ENCODE measurements at regions not wholly inside any gene's neighbourhood (a gene's known extent, or its start where the extent isn't known, plus 50 kb on each side); places are given as distances from the start of the nearest gene placed in this dataset.

DNA sequence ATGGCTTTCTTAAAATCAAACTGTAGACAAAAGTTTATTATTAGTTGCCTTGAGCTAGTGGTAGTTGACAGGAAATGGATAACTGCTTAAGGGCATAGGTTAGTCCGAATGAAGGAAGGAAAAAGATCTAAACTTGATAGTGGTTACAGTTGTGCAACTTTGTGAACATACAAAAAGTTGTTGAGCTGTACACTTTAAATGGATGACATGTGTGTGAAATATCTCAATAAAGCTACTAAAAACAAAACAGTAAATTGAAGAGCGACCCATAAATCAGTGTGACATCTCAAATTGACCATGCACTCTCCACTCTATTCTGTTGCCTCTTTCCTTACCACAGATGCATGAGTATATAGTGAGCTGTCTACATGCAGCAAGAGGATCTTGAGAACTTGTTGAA, 1757.8 kb downstream of the PCDH9 start:
- no peaks in the 10 kb centered on the region for H3K36me3 ChIP-seq (ENCODE audit: control insufficient read depth, insufficient read depth, low read length)
- H3K27me3 ChIP-seq (ENCODE audit: control insufficient read depth, insufficient read depth, low read length), result no peaks in the 10 kb centered on the region
- no peak overlapping the region for H3K9ac ChIP-seq (ENCODE audit: low read depth, low read length)

DNA sequence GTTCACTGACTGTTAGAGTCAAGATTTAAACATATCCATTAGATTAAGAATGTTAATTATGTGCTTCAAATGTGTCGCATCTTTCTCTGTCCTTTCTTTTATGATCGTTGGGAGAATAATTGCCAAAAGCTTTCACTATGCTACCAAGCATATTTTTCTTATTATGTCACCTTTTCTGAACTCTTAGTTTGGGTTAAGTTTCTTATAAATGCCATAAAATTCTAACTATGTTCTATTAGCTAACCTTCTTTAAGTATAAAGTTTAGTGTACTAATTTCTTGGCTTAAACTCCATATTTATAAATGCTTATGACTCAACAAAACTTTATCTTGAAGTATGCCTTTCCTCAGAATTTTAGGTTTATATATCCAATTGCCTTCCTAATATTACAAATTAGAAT, 1759.4 kb downstream of the PCDH9 start:
- no peaks in the 10 kb centered on the region for H3K27me3 ChIP-seq (ENCODE audit: control insufficient read depth, insufficient read depth, low read length)
- H3K4me1 ChIP-seq (ENCODE audit: control insufficient read depth, insufficient read depth, low read length), result no peaks in the 10 kb centered on the region
- no peak overlapping the region for H3K4me3 ChIP-seq (ENCODE audit: low read depth, low read length)

More for the DNA sequence above, 1757.8 kb downstream of the PCDH9 start:
- no peak overlapping the region for H3K4me3 ChIP-seq (ENCODE audit: low read depth, low read length)
- no peaks in the 10 kb centered on the region for H3K9me3 ChIP-seq (ENCODE audit: control insufficient read depth, insufficient read depth, low read length)
- H3K27ac ChIP-seq (ENCODE audit: low read depth, low read length), result no peak overlapping the region
- H3K4me1 ChIP-seq (ENCODE audit: control insufficient read depth, insufficient read depth, low read length), result no peaks in the 10 kb centered on the region

DNA sequence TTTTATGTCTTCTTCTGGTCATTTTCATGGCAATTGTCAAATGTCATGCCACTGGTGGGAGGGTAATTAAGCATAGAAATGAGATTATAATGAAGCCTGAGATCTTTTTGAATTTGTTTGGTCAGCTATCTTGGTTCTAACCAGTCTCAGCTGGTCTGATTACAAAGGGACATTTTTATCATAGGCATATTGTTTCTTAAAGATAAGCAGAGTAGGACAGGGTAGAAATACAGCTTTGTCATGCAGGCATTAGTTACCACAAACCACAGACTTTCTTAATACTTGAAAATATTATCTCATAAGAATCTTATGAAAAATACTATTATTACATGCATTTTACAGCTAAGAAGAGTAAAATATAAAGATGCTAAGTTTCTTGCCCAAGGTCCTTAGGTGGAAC, 1761.5 kb downstream of the PCDH9 start:
- no peaks in the 10 kb centered on the region for H3K27me3 ChIP-seq (ENCODE audit: control insufficient read depth, insufficient read depth, low read length)
- no peak overlapping the region for H3K9ac ChIP-seq (ENCODE audit: low read depth, low read length)
- H3K9me3 ChIP-seq (ENCODE audit: control insufficient read depth, insufficient read depth, low read length), result no peaks in the 10 kb centered on the region
- H3K4me1 ChIP-seq (ENCODE audit: control insufficient read depth, insufficient read depth, low read length), result no peaks in the 10 kb centered on the region
- H3K4me3 ChIP-seq (ENCODE audit: low read depth, low read length), result no peak overlapping the region
- H3K36me3 ChIP-seq (ENCODE audit: control insufficient read depth, insufficient read depth, low read length), result no peaks in the 10 kb centered on the region
- no peak overlapping the region for H3K27ac ChIP-seq (ENCODE audit: low read depth, low read length)

More for the DNA sequence above, 1759.4 kb downstream of the PCDH9 start:
- Histone ChIP-seq H3K36me3 (ENCODE audit: control insufficient read depth, insufficient read depth, low read length) (no peaks in the 10 kb centered on the region), H3K27ac (ENCODE audit: low read depth, low read length) (no peak overlapping the region), H3K9ac (ENCODE audit: low read depth, low read length) (no peak overlapping the region), H3K9me3 (ENCODE audit: control insufficient read depth, insufficient read depth, low read length) (no peaks in the 10 kb centered on the region)

DNA sequence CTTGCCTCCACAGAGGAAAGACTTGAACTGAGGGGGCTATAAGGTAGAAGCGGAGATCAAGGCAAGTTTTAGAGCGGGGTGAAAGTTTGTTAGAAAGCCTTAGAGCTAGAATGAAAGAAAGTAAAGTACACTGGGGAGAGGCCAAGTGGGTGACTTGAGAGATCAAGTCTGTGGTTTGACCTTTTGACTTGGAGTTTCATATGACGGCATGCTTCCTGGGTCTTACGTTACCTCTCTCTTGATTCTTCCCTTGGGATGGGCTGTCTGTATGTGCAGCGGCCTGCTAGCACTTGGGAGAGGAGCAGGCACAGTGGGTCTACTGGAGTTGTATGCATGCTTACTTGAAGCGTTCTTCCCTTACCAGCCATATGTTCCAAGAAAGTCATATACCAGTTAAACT, 1768.5 kb downstream of the PCDH9 start:
- H3K4me1 ChIP-seq (ENCODE audit: control insufficient read depth, insufficient read depth, low read length), result peaks cover 32% of the 10 kb centered on the region
- no peaks in the 10 kb centered on the region for H3K9me3 ChIP-seq (ENCODE audit: control insufficient read depth, insufficient read depth, low read length)
- no peaks in the 10 kb centered on the region for H3K36me3 ChIP-seq (ENCODE audit: control insufficient read depth, insufficient read depth, low read length)
- H3K4me3 ChIP-seq (ENCODE audit: low read depth, low read length), result no peak overlapping the region
- peak overlapping the region; percentile 20; the same call in 1 of the 2 replicates for H3K9ac ChIP-seq (ENCODE audit: low read depth, low read length)
- H3K27ac ChIP-seq (ENCODE audit: low read depth, low read length), result no peak overlapping the region
- no peaks in the 10 kb centered on the region for H3K27me3 ChIP-seq (ENCODE audit: control insufficient read depth, insufficient read depth, low read length)

DNA sequence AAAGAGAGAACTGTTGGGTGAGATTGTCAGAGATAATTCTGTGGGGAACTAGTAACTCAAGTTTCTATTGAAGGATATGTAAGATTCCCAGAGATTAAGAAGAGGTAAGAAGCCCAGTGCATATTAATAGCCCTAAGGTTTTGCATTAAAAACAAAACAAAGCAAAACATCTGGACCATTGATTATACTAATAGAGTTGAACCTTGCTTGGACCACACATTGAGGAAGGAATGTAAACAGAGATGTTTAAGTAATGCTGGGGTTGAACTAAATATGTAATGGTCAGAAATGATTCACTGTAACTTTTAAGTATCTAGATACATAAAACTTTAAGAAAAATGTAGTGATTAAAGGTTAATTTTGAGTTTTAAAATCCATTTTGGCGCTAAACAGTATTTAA, 1770.0 kb downstream of the PCDH9 start:
- H3K27ac ChIP-seq (ENCODE audit: low read depth, low read length), result peak overlapping the region; percentile 14
- no peaks in the 10 kb centered on the region for H3K27me3 ChIP-seq (ENCODE audit: control insufficient read depth, insufficient read depth, low read length)
- no peaks in the 10 kb centered on the region for H3K9me3 ChIP-seq (ENCODE audit: control insufficient read depth, insufficient read depth, low read length)
- no peak overlapping the region for H3K9ac ChIP-seq (ENCODE audit: low read depth, low read length)
- H3K4me1 ChIP-seq (ENCODE audit: control insufficient read depth, insufficient read depth, low read length), result peaks cover 32% of the 10 kb centered on the region
- no peaks in the 10 kb centered on the region for H3K36me3 ChIP-seq (ENCODE audit: control insufficient read depth, insufficient read depth, low read length)
- 0 out of 2 replicates have a peak overlapping the region, but pooled peaks have one; percentile 3 for H3K4me3 ChIP-seq (ENCODE audit: low read depth, low read length)

DNA sequence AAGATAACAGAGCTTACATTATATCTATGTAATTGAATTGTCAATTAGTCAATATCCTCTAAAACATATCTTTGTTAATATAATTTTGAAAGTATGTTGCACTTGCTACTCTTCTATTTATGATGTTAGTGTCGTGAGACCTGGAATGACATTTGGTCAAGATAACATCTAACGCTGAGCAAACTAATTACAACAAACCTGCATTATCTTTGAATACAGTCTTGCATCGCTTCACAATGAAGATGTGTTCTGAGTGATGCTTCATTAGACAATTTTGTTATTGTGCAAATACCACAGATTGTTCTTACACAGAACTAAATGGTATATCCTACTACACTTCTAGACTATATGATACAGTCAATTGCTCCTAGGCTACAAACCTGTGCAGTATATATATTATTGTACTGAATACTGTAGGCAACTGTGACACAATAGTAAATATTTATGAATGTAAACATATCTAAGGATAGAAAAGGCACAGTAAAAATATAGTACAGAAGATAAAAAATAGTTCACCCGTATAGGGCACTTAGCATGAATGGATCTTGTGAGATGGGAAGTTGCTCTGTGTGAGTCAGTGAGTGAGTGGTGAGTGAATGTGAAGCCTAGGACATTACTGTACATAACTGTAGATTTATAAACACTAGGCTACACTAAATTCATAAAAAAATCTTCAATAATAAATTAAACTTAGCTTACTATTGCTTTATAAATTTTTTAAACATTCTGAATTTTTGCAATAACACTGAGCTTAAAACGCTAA, 1773.8 kb downstream of the PCDH9 start:
- Histone ChIP-seq H3K9me3 (ENCODE audit: control insufficient read depth, insufficient read depth, low read length) (no peaks in the 10 kb centered on the region), H3K27me3 (ENCODE audit: control insufficient read depth, insufficient read depth, low read length) (no peaks in the 10 kb centered on the region), H3K4me3 (ENCODE audit: low read depth, low read length) (no peak overlapping the region), H3K27ac (ENCODE audit: low read depth, low read length) (no peak overlapping the region), H3K9ac (ENCODE audit: low read depth, low read length) (no peak overlapping the region), H3K4me1 (ENCODE audit: control insufficient read depth, insufficient read depth, low read length) (peaks cover 26% of the 10 kb centered on the region), H3K36me3 (ENCODE audit: control insufficient read depth, insufficient read depth, low read length) (no peaks in the 10 kb centered on the region)

DNA sequence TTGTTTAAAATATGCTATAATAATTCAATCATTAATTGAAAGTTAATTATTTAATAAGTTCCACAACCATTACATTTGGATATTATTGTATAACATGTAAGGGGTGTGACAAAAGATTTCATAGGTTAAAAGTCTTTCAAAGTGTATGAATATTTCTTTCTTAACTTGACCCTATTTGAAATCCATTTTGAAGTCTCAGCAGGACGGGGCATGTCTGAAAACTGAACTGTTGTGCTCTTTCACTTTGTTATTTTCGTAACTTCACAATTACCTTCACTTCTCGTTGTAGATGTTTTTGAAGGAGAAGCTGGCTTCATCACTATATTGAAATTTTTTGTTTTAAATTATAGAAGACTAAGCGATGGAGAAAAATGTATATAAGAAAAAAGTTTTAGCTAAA, 1775.7 kb downstream of the PCDH9 start:
- Histone ChIP-seq H3K27ac (ENCODE audit: low read depth, low read length) (no peak overlapping the region), H3K9ac (ENCODE audit: low read depth, low read length) (no peak overlapping the region), H3K36me3 (ENCODE audit: control insufficient read depth, insufficient read depth, low read length) (no peaks in the 10 kb centered on the region), H3K27me3 (ENCODE audit: control insufficient read depth, insufficient read depth, low read length) (no peaks in the 10 kb centered on the region), H3K9me3 (ENCODE audit: control insufficient read depth, insufficient read depth, low read length) (no peaks in the 10 kb centered on the region), H3K4me1 (ENCODE audit: control insufficient read depth, insufficient read depth, low read length) (peaks cover 6% of the 10 kb centered on the region), H3K4me3 (ENCODE audit: low read depth, low read length) (no peak overlapping the region)

DNA sequence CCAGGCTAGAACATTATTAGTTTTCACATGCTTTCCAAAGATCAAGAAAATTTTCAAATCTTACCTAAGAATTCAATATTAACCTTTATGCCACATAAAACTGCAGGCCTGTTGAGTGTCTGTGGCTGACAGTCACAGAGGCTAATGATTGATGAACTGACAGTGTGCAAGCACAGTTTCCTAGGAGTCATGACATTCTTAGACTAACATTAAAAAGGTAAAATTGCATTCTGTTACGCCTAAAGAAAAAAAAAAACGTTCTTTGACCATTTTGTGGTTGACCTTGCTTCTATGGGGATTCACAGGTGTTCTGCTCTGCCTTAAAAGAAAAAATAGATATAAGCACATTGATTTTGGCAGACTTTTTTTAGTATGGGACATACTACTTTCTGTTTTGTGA, 1776.2 kb downstream of the PCDH9 start:
- Histone ChIP-seq H3K9me3 (ENCODE audit: control insufficient read depth, insufficient read depth, low read length) (no peaks in the 10 kb centered on the region), H3K4me1 (ENCODE audit: control insufficient read depth, insufficient read depth, low read length) (peaks cover 2% of the 10 kb centered on the region), H3K27me3 (ENCODE audit: control insufficient read depth, insufficient read depth, low read length) (no peaks in the 10 kb centered on the region), H3K4me3 (ENCODE audit: low read depth, low read length) (no peak overlapping the region), H3K27ac (ENCODE audit: low read depth, low read length) (no peak overlapping the region), H3K9ac (ENCODE audit: low read depth, low read length) (no peak overlapping the region), H3K36me3 (ENCODE audit: control insufficient read depth, insufficient read depth, low read length) (no peaks in the 10 kb centered on the region)

DNA sequence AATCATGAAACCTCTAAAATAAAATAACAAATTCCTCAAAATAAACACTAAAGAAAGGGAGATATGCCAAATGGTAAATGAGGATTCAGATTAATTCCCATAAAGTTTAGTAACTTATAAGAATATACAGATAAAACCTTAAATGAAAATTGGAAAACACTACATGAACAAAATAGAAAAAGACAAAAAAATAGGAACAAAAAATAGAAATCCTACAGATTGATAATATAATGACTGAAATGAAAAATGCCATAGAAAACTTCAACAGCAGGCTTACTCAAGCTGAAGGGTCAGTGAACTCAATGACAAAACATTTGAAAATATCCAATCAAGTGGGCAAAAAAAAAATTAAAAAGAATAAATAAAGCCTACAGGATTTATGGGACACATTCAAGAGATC, 1784.8 kb downstream of the PCDH9 start:
- no peak overlapping the region for H3K27ac ChIP-seq (ENCODE audit: low read depth, low read length)
- H3K27me3 ChIP-seq (ENCODE audit: control insufficient read depth, insufficient read depth, low read length), result no peaks in the 10 kb centered on the region
- no peaks in the 10 kb centered on the region for H3K36me3 ChIP-seq (ENCODE audit: control insufficient read depth, insufficient read depth, low read length)
- H3K9ac ChIP-seq (ENCODE audit: low read depth, low read length), result no peak overlapping the region
- H3K9me3 ChIP-seq (ENCODE audit: control insufficient read depth, insufficient read depth, low read length), result no peaks in the 10 kb centered on the region
- H3K4me3 ChIP-seq (ENCODE audit: low read depth, low read length), result no peak overlapping the region
- H3K4me1 ChIP-seq (ENCODE audit: control insufficient read depth, insufficient read depth, low read length), result no peaks in the 10 kb centered on the region

DNA sequence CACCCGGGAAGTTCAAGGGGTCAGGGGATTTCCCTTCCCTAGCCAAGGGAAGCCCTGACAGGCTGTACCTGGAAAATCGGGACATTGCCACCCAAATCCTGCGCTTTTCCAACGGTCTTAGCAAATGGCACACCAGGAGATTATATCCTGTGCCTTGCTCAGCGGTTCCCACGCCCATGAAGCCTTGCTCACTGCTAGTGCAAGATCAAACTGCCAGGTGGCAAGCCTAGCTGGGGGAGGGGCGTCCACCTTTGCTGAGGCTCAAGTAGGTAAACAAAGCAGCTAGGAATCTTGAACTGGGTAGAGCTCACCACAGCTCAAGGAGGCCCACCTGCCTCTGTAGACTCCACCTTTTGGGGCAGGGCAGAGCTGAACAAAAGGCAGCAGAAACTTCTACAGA, 1794.5 kb downstream of the PCDH9 start:
- H3K36me3 ChIP-seq (ENCODE audit: control insufficient read depth, insufficient read depth, low read length), result no peaks in the 10 kb centered on the region
- no peak overlapping the region for H3K9ac ChIP-seq (ENCODE audit: low read depth, low read length)
- H3K27me3 ChIP-seq (ENCODE audit: control insufficient read depth, insufficient read depth, low read length), result no peaks in the 10 kb centered on the region
- H3K4me1 ChIP-seq (ENCODE audit: control insufficient read depth, insufficient read depth, low read length), result no peaks in the 10 kb centered on the region
- peaks cover 19% of the 10 kb centered on the region for H3K9me3 ChIP-seq (ENCODE audit: control insufficient read depth, insufficient read depth, low read length)
- no peak overlapping the region for H3K4me3 ChIP-seq (ENCODE audit: low read depth, low read length)
- no peak overlapping the region for H3K27ac ChIP-seq (ENCODE audit: low read depth, low read length)

DNA sequence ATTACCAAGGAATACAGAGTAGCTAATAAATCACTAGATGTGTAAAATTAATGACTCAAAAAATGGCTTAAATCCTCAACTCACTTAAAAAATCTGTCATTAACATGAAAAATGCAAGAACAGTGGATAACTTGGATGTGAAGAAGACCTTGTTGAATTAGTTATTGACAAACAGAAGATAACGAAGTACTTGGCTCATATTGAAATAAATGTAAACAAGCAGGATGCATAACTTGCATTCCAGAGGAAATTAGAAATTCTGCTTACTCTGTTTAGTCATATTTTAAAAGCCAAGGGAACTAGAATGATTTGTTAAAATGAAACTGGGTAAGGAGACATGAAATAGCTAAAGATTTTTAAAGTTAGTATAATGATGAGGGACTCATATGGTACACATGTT, 1812.2 kb downstream of the PCDH9 start:
- H3K27ac ChIP-seq (ENCODE audit: low read depth, low read length), result no peak overlapping the region
- no peaks in the 10 kb centered on the region for H3K27me3 ChIP-seq (ENCODE audit: control insufficient read depth, insufficient read depth, low read length)
- H3K4me1 ChIP-seq (ENCODE audit: control insufficient read depth, insufficient read depth, low read length), result peaks cover 11% of the 10 kb centered on the region
- no peaks in the 10 kb centered on the region for H3K9me3 ChIP-seq (ENCODE audit: control insufficient read depth, insufficient read depth, low read length)
- no peak overlapping the region for H3K4me3 ChIP-seq (ENCODE audit: low read depth, low read length)
- no peaks in the 10 kb centered on the region for H3K36me3 ChIP-seq (ENCODE audit: control insufficient read depth, insufficient read depth, low read length)
- no peak overlapping the region for H3K9ac ChIP-seq (ENCODE audit: low read depth, low read length)
